ENCODE measurements at regions not wholly inside any gene's neighbourhood (a gene's known extent, or its start where the extent isn't known, plus 50 kb on each side); places are given as distances from the start of the nearest gene placed in this dataset.

DNA sequence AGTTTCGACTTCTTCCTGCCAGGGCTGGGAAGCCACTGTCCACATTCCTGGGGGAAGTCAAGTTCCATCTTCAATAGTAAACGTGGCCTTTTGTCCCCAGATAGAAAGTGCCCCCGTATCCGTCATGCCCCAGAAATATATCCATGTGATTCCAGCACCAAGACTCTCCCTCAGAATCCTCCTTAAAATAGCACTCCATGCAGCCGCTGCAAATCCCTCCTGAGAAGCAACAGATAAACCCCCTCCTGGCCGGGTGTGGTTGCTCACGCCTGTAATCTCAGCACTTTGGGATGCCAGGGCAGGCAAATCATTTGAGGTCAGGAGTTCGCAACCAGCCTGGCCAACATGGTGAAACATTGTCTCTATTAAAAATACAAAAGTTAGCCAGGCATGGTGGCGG lies 126.1 kb downstream of the OLFM1 start:
- POLR2A ChIA-PET, result no interaction called here
- H3K4me3 ChIP-seq (ENCODE audit: low read depth, low read length), result no peak overlapping the region
- no peaks in the 10 kb centered on the region for H3K27me3 ChIP-seq (ENCODE audit: control insufficient read depth, insufficient read depth, low read length)
- H3K36me3 ChIP-seq (ENCODE audit: control insufficient read depth, insufficient read depth, low read length), result no peaks in the 10 kb centered on the region
- CTCF ChIA-PET, result no interaction called here
- no peak for DNase-seq (ENCODE audit: low read depth)
- TF ChIP-seq, protein P1, sequence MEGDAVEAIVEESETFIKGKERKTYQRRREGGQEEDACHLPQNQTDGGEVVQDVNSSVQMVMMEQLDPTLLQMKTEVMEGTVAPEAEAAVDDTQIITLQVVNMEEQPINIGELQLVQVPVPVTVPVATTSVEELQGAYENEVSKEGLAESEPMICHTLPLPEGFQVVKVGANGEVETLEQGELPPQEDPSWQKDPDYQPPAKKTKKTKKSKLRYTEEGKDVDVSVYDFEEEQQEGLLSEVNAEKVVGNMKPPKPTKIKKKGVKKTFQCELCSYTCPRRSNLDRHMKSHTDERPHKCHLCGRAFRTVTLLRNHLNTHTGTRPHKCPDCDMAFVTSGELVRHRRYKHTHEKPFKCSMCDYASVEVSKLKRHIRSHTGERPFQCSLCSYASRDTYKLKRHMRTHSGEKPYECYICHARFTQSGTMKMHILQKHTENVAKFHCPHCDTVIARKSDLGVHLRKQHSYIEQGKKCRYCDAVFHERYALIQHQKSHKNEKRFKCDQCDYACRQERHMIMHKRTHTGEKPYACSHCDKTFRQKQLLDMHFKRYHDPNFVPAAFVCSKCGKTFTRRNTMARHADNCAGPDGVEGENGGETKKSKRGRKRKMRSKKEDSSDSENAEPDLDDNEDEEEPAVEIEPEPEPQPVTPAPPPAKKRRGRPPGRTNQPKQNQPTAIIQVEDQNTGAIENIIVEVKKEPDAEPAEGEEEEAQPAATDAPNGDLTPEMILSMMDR (IDR thresholded peaks at IDR 0.05; ENCODE audit: insufficient read depth, low read depth, low read length), result no peak

DNA sequence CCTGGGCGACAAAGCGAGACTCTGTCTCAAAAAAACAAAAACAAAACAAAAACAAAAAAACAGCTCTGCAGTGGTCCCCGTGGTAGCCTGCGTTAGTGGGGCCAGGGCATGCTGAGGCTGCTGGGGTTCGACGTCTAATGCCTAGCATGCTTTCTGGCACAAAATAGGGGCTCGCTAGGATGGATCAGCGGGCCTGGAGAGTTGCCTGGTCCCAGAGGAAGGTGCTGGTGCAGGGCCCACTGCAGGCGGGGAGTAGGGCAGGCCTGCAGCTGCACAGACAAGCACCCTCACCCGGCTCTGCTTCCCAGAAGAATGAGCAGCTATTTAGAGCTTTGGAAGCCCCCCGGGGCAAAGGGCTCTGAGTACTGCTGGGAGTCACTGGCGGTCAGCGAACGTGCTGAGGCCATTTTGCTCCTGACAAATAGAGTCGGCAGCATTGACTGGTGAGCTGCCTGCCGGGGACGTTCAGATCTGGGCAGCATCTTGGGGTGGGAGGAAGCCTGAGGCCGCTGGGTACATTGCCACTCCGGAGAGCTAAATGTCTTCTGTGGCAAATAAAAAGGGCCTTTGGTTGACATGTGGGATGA lies 126.7 kb downstream of the OLFM1 start:
- H3K4me3 ChIP-seq (ENCODE audit: low read depth, low read length), result no peak overlapping the region
- no peaks in the 10 kb centered on the region for H3K36me3 ChIP-seq (ENCODE audit: control insufficient read depth, insufficient read depth, low read length)
- H3K27me3 ChIP-seq (ENCODE audit: control insufficient read depth, insufficient read depth, low read length), result no peaks in the 10 kb centered on the region
- POLR2A ChIA-PET, result no interaction called here
- CTCF ChIA-PET, result no interaction called here
- DNase-seq (ENCODE audit: low read depth), result no peak
- TF ChIP-seq, protein P1 (IDR thresholded peaks at IDR 0.05; ENCODE audit: insufficient read depth, low read depth, low read length), result no peak

DNA sequence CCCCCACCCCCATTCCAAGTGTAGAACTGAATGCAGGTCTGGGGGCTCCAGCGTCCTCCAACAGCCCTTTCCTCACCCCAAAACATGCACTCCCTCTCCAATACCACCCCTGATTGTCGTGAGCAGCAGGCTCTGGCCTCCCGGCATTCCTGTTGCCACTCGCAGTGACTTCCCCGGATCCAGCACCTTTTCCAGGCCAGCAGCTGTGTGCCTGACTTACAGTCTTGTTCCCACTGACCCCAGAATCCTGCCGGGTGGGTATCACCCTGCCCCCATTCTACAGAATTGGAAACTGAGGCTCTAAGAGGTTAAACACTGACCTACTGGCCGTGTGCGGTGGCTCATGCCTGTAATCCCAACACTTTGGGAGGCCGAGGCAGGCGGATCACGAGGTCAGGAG lies 127.2 kb downstream of the OLFM1 start:
- no peak overlapping the region for H3K4me3 ChIP-seq (ENCODE audit: low read depth, low read length)
- H3K27me3 ChIP-seq (ENCODE audit: control insufficient read depth, insufficient read depth, low read length), result no peaks in the 10 kb centered on the region
- no peaks in the 10 kb centered on the region for H3K36me3 ChIP-seq (ENCODE audit: control insufficient read depth, insufficient read depth, low read length)
- ChIA-PET POLR2A (no interaction called here), CTCF (no interaction called here)
- no peak for DNase-seq (ENCODE audit: low read depth)
- TF ChIP-seq, protein P1 (IDR thresholded peaks at IDR 0.05; ENCODE audit: insufficient read depth, low read depth, low read length), result no peak

DNA sequence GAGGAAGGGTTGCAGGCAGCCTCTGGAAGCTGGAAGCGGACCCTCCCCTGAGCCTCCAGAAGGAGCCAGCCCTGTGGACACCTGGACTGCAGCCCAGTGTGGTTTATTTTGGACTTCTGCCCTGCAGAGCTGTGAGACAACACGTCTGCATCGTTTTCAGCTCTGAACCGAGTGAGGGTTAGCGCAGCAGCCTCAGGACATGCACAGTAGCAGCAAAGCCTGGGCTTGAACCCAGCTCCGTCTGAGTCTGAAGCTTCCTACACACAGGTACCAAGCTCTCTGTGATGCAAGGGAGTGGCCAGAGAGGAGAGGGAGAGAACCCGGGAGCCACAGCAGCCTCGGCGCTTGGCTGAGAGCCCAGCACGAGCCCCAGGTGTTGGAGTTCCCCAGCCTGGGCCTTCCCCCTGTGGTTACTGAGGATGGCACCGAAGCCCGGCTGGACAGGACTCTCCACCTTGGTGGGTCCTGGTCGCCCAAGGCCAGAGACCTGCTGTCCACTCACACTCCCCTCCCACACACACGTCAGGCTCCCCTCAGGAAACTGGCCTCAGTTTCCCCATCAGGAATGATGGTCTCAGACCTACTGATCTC lies 128.2 kb downstream of the OLFM1 start:
- CTCF ChIA-PET, result no interaction called here
- TF ChIP-seq, protein P1 (IDR thresholded peaks at IDR 0.05; ENCODE audit: insufficient read depth, low read depth, low read length), result no peak

DNA sequence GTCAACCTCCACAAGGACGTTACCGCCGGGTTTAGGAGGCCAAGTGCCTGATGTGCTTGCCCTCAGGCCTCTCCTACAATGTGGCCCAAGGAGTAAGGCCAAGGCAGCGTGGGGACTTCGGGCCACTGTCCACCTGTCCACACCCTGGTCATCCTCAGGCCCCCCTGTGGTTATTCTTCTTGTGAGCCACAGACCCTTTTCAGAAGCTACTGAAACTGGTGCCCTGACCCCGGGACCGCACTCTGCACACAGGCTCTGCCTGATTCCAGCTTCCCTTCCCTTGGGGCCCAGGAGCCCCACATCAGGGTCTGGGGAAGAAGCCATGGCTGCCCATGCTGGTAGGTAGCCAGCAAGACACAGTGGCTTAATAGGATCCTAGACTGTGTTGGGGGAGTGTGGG lies 128.8 kb downstream of the OLFM1 start:
- H3K27me3 ChIP-seq (ENCODE audit: control insufficient read depth, insufficient read depth, low read length), result no peaks in the 10 kb centered on the region
- ChIA-PET POLR2A (no interaction called here), CTCF (no interaction called here)
- no peaks in the 10 kb centered on the region for H3K36me3 ChIP-seq (ENCODE audit: control insufficient read depth, insufficient read depth, low read length)
- DNase-seq (ENCODE audit: low read depth), result no peak
- no peak overlapping the region for H3K4me3 ChIP-seq (ENCODE audit: low read depth, low read length)
- TF ChIP-seq, protein P1 (IDR thresholded peaks at IDR 0.05; ENCODE audit: insufficient read depth, low read depth, low read length), result no peak

More for the DNA sequence above, 128.2 kb downstream of the OLFM1 start:
- POLR2A ChIA-PET, result no interaction called here
- no peaks in the 10 kb centered on the region for H3K27me3 ChIP-seq (ENCODE audit: control insufficient read depth, insufficient read depth, low read length)
- no peak overlapping the region for H3K4me3 ChIP-seq (ENCODE audit: low read depth, low read length)
- no peaks in the 10 kb centered on the region for H3K36me3 ChIP-seq (ENCODE audit: control insufficient read depth, insufficient read depth, low read length)
- DNase-seq (ENCODE audit: low read depth), result no peak
